Neural crest cell (in vitro differentiated cells): ENCODE measurements at regions not wholly inside any gene's neighbourhood (a gene's known extent, or its start where the extent isn't known, plus 50 kb on each side); places are given as distances from the start of the nearest gene placed in this dataset.
A peak's percentile ranks its signal among the peaks of the same experiment; 100 is the strongest.

Experiments
- DNase-seq: peaks from one replicate; pipeline ENCODE4 v3.0.0; 2021; ENCODE audit warnings: low read depth, mixed read lengths, low spot score
- H3K27ac Mint-ChIP-seq: one replicate; pipeline ENCODE4 v1.8.0; 2021; ENCODE audit warnings: mild to moderate bottlenecking, mixed read lengths; ENCODE audit not compliant: unreplicated experiment
- H3K27me3 Mint-ChIP-seq: 2 replicates; pipeline ENCODE4 v1.8.0; 2021; ENCODE audit warnings: low read depth, mild to moderate bottlenecking, mixed read lengths
- H3K36me3 Mint-ChIP-seq: 2 replicates; pipeline ENCODE4 v1.8.0; 2021; ENCODE audit warnings: low read depth, mild to moderate bottlenecking, mixed read lengths
- H3K4me1 Mint-ChIP-seq: 2 replicates; pipeline ENCODE4 v1.8.0; 2021; ENCODE audit warnings: mixed read lengths
- H3K4me3 Mint-ChIP-seq: one replicate; pipeline ENCODE4 v1.8.0; 2021; ENCODE audit warnings: mild to moderate bottlenecking, mixed read lengths
- H3K9me3 Mint-ChIP-seq: 2 replicates; pipeline ENCODE4 v1.8.0; 2021; ENCODE audit warnings: mixed read lengths
- CTCF ChIP-seq: fragments of 200-600 bp; sonication (generic); conservative IDR thresholded peaks from 2 replicates; pipeline ENCODE4 v1.5.0; 2021; ENCODE audit warnings: antibody characterized with exemption, mild to moderate bottlenecking

DNA sequence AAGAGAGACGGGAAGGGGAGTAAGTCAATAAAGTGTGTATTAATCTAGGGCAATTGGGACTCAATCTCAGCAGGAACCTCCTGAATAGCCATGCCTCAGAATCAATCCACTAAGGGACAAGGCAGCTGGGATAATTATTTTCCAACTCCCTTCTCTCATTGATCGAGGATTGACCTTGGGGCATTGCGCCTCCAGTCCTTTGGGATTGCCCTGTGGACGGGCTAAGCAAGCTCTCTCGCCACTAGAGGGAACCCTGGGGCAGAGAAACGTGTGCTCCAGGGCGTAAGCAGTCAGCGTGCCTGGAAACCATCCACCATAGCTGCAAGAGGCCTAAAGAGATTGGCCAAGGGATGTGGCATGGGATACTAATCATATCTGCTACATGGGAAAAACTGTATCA is 53.9 kb upstream of the ERCC4 start:
- Mint-ChIP-seq H3K27ac (no peak overlapping the region), H3K4me1 (no peaks in the 10 kb centered on the region), H3K36me3 (no peaks in the 10 kb centered on the region), H3K27me3 (peaks cover 17% of the 10 kb centered on the region), H3K9me3 (peaks cover 5% of the 10 kb centered on the region), H3K4me3 (no peak overlapping the region)
- peak; percentile 63 for TF ChIP-seq CTCF
- peak; percentile 53 for DNase-seq
